ENCODE measurements at regions not wholly inside any gene's neighbourhood (a gene's known extent, or its start where the extent isn't known, plus 50 kb on each side); places are given as distances from the start of the nearest gene placed in this dataset.

DNA sequence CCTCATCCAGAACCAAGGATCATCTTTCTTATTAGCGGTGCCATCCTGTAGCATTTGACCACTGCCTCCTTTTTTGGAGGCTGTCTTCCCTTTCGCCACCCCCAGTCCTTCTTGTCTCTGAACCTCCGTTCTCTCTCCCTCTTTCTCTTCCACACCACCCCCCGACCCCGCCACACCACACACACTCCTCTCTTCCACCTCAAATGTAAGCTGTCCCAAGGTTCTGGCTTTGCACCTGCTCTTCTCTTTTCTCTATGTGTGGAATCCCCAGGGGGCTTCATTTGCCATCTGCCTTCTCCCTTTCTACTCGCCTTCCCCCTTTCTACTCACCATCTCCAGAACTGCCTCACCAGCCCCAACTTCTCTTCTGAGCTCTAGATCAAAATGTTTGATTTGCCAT is 111.3 kb upstream of the CDYL start:
- TF ChIP-seq, protein P1, sequence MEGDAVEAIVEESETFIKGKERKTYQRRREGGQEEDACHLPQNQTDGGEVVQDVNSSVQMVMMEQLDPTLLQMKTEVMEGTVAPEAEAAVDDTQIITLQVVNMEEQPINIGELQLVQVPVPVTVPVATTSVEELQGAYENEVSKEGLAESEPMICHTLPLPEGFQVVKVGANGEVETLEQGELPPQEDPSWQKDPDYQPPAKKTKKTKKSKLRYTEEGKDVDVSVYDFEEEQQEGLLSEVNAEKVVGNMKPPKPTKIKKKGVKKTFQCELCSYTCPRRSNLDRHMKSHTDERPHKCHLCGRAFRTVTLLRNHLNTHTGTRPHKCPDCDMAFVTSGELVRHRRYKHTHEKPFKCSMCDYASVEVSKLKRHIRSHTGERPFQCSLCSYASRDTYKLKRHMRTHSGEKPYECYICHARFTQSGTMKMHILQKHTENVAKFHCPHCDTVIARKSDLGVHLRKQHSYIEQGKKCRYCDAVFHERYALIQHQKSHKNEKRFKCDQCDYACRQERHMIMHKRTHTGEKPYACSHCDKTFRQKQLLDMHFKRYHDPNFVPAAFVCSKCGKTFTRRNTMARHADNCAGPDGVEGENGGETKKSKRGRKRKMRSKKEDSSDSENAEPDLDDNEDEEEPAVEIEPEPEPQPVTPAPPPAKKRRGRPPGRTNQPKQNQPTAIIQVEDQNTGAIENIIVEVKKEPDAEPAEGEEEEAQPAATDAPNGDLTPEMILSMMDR (IDR thresholded peaks at IDR 0.05), result no peak
- TF ChIP-seq POLR2AphosphoS5 (IDR thresholded peaks at IDR 0.05) (no peak), POLR2A (IDR thresholded peaks at IDR 0.05) (no peak)

Measured in sigmoid colon (tissue), 4 donors.